CD14-positive monocyte (primary cell): ENCODE measurements at regions not wholly inside any gene's neighbourhood (a gene's known extent, or its start where the extent isn't known, plus 50 kb on each side); places are given as distances from the start of the nearest gene placed in this dataset.

Experiments used
- DNase-seq, 3 donors: peaks; one replicate each; pipeline ENCODE4 v3.0.0-alpha.2; 2011 to 2022
- H2AFZ ChIP-seq: 2 replicates; pipeline ENCODE4 v1.6.0; 2012; ENCODE audit warnings: mild to moderate bottlenecking, low read depth, low read length, inconsistent platforms; ENCODE audit not compliant: insufficient read depth, poor library complexity, severe bottlenecking
- H3K27ac ChIP-seq, 2 donors: 1 replicate in 1 of 2; 2 replicates in 1 of 2; pipeline ENCODE4 v1.5.1; 2012 to 2013; ENCODE audit warnings: low read length in 2 of 2, control low read depth in 1 of 2, inconsistent platforms in 1 of 2, low read depth in 1 of 2, mild to moderate bottlenecking in 1 of 2
- H3K27me3 ChIP-seq, 2 donors: one replicate each; pipeline versions ENCODE4 v1.6.0 to v1.6.1; 2011 to 2013; ENCODE audit warnings: low read length in 2 of 2; ENCODE audit not compliant: control insufficient read depth in 2 of 2, insufficient read depth in 2 of 2
- H3K36me3 ChIP-seq, 2 donors: replicated peaks in 1 of 2; 1 replicate in 1 of 2; 2 replicates in 1 of 2; pipeline versions ENCODE4 v1.5.1 to v1.6.1; 2012 to 2013; ENCODE audit warnings: low read length in 2 of 2, control low read depth in 1 of 2, inconsistent platforms in 1 of 2, mild to moderate bottlenecking in 1 of 2; ENCODE audit not compliant: insufficient read depth in 2 of 2, control insufficient read depth in 1 of 2
- H3K4me1 ChIP-seq, 2 donors: 1 replicate in 1 of 2; 2 replicates in 1 of 2; pipeline versions ENCODE4 v1.5.1 to v1.6.1; 2012 to 2013; ENCODE audit warnings: low read length in 2 of 2, control low read depth in 1 of 2, inconsistent platforms in 1 of 2, mild to moderate bottlenecking in 1 of 2, moderate library complexity in 1 of 2; ENCODE audit not compliant: insufficient read depth in 2 of 2, control insufficient read depth in 1 of 2
- H3K4me2 ChIP-seq: replicated peaks from 2 replicates; pipeline ENCODE3; 2012; ENCODE audit warnings: low read length, moderate library complexity, mild to moderate bottlenecking; ENCODE audit not compliant: poor library complexity, severe bottlenecking; ENCODE audit errors: extremely low read depth
- H3K4me3 ChIP-seq, 3 experiments: fragments of 200-600 bp in 1 of 3; sonication (generic) in 1 of 3; replicated peaks in 1 of 3; 1 replicate in 2 of 3; 2 replicates in 1 of 3; pipeline ENCODE4 v1.5.1; 2011 to 2013; ENCODE audit warnings: low read length in 3 of 3, mild to moderate bottlenecking in 3 of 3, control low read depth in 2 of 3, low read depth in 2 of 3, inconsistent platforms in 1 of 3, moderate library complexity in 1 of 3
- H3K79me2 ChIP-seq: 2 replicates; pipeline ENCODE4 v1.6.0; 2012; ENCODE audit warnings: mild to moderate bottlenecking, control low read depth, inconsistent platforms, low read length, moderate library complexity; ENCODE audit not compliant: insufficient read depth
- H3K9ac ChIP-seq: 2 replicates; pipeline ENCODE4 v1.6.0; 2017; ENCODE audit warnings: low read length, mild to moderate bottlenecking; ENCODE audit not compliant: insufficient read depth, poor library complexity, severe bottlenecking
- H3K9me3 ChIP-seq, 2 donors: replicated peaks in 1 of 2; 1 replicate in 1 of 2; 2 replicates in 1 of 2; pipeline versions ENCODE4 v1.5.1 to v1.6.1; 2012 to 2013; ENCODE audit warnings: low read length in 2 of 2, control low read depth in 1 of 2; ENCODE audit not compliant: control insufficient read depth in 1 of 2, insufficient read depth in 1 of 2
- H4K20me1 ChIP-seq: 2 replicates; pipeline ENCODE4 v1.6.0; 2012; ENCODE audit warnings: mild to moderate bottlenecking, low read length, control low read depth, moderate library complexity; ENCODE audit not compliant: insufficient read depth
- H3K27ac Mint-ChIP-seq, 7 donors: one replicate each; pipeline ENCODE4 v1.8.0; 2020; ENCODE audit warnings: mild to moderate bottlenecking in 7 of 7, mixed read lengths in 7 of 7, moderate library complexity in 6 of 7, inconsistent platforms in 2 of 7
- H3K27me3 Mint-ChIP-seq, 3 donors: one replicate each; pipeline ENCODE4 v1.8.0; 2021 to 2022; ENCODE audit warnings: low read depth in 3 of 3, mild to moderate bottlenecking in 3 of 3, mixed read lengths in 3 of 3, moderate library complexity in 3 of 3, inconsistent platforms in 1 of 3
- H3K36me3 Mint-ChIP-seq, 2 donors: one replicate each; pipeline ENCODE4 v1.8.0; 2020; ENCODE audit warnings: mixed read lengths in 2 of 2, inconsistent platforms in 1 of 2, mild to moderate bottlenecking in 1 of 2
- H3K4me1 Mint-ChIP-seq: one replicate; pipeline ENCODE4 v1.8.0; 2020; ENCODE audit warnings: mild to moderate bottlenecking, mixed read lengths
- H3K4me3 Mint-ChIP-seq, 2 donors: one replicate each; pipeline ENCODE4 v1.8.0; 2020; ENCODE audit warnings: mild to moderate bottlenecking in 2 of 2, mixed read lengths in 2 of 2, moderate library complexity in 1 of 2
- H3K9me3 Mint-ChIP-seq, 7 donors: one replicate each; pipeline ENCODE4 v1.8.0; 2020 to 2022; ENCODE audit warnings: mixed read lengths in 7 of 7, mild to moderate bottlenecking in 6 of 7, moderate library complexity in 6 of 7, inconsistent platforms in 2 of 7
- CTCF ChIP-seq: fragments of 200-600 bp; IDR thresholded peaks from one replicate; pipeline ENCODE4 v1.8.0; 2022; ENCODE audit warnings: antibody characterized with exemption, mild to moderate bottlenecking
- WGBS: methylation state at CpG from one replicate; pipeline ENCODE4 v1.1.5; 2013; ENCODE audit warnings: missing lambda C conversion rate; ENCODE audit not compliant: insufficient coverage; 5-methylcytosine and 5-hydroxymethylcytosine counted together
- intact Hi-C, 2 donors: fragments of 100-400 bp; cut with micrococcal nuclease; formaldehyde crosslinking; loops; one replicate each; pipeline versions ENCODE4 v1.15.0 to v1.15.1; 2023

- Mint-ChIP-seq H3K4me3 (no peak overlapping the region), H3K9me3 (peaks cover 6 to 25% (median 15%) of the 10 kb centered on the region in 7 donors), H3K36me3 (no peaks in the 10 kb centered on the region), H3K4me1 (no peaks in the 10 kb centered on the region), H3K27ac (no peak overlapping the region), H3K27me3 (no peaks in the 10 kb centered on the region)
- H3K4me2 ChIP-seq: no peak overlapping the region
- 83% methylated on average over 2 of the region's 2 CpGs for WGBS
- H3K4me3 ChIP-seq: no peak overlapping the region
- no peak for DNase-seq
- no peak for TF ChIP-seq CTCF
- H4K20me1 ChIP-seq: no peaks in the 10 kb centered on the region
- no peak overlapping the region for H3K27ac ChIP-seq
- peaks cover 21 to 30% of the 10 kb centered on the region in 2 donors for H3K9me3 ChIP-seq
- H2AFZ ChIP-seq: no peak overlapping the region
- H3K4me1 ChIP-seq: no peaks in the 10 kb centered on the region
- H3K36me3 ChIP-seq: no peaks in the 10 kb centered on the region
- H3K27me3 ChIP-seq: no peaks in the 10 kb centered on the region
- no peaks in the 10 kb centered on the region for H3K79me2 ChIP-seq
- intact Hi-C loops: no loop called here
- no peak overlapping the region for H3K9ac ChIP-seq
Observed at GRCh38 chr6:54440549-54440948, 132.3 kb downstream of the TINAG start.

- H3K9me3 ChIP-seq: peaks cover 21 to 30% of the 10 kb centered on the region in 2 donors
- no peak for TF ChIP-seq CTCF
- H3K79me2 ChIP-seq: no peaks in the 10 kb centered on the region
- intact Hi-C loops: no loop called here
- H3K4me1 ChIP-seq: no peaks in the 10 kb centered on the region
- H2AFZ ChIP-seq: no peak overlapping the region
- Mint-ChIP-seq H3K36me3 (no peaks in the 10 kb centered on the region), H3K4me3 (no peak overlapping the region), H3K9me3 (peaks cover 6 to 25% (median 15%) of the 10 kb centered on the region in 7 donors), H3K27me3 (no peaks in the 10 kb centered on the region), H3K27ac (no peak overlapping the region), H3K4me1 (no peaks in the 10 kb centered on the region)
- H3K4me2 ChIP-seq: no peak overlapping the region
- no peak overlapping the region for H3K4me3 ChIP-seq
- no peaks in the 10 kb centered on the region for H3K36me3 ChIP-seq
- DNase-seq: no peak
- 83% methylated on average over 1 of the region's 2 CpGs for WGBS
- H4K20me1 ChIP-seq: no peaks in the 10 kb centered on the region
- H3K27me3 ChIP-seq: no peaks in the 10 kb centered on the region
- no peak overlapping the region for H3K9ac ChIP-seq
- no peak overlapping the region for H3K27ac ChIP-seq
Observed at GRCh38 chr6:54441020-54441419, 132.8 kb downstream of the TINAG start.
